ENCODE measurements at regions not wholly inside any gene's neighbourhood (a gene's known extent, or its start where the extent isn't known, plus 50 kb on each side); places are given as distances from the start of the nearest gene placed in this dataset.

GRCh38 chr4:58936436-58936835 is 1826.3 kb upstream of the IGFBP7 start:
- TF ChIP-seq CTCF (IDR thresholded peaks at IDR 0.05) (no peak), POLR2A (IDR thresholded peaks at IDR 0.05) (no peak)

Data from heart left ventricle (tissue), 13 donors.